Fibroblast of mammary gland (primary cell): ENCODE measurements at regions not wholly inside any gene's neighbourhood (a gene's known extent, or its start where the extent isn't known, plus 50 kb on each side); places are given as distances from the start of the nearest gene placed in this dataset.

ENCODE experiments used
- DNase-seq: peaks from one replicate; pipeline ENCODE4 v3.0.0-alpha.2; 2010; ENCODE audit warnings: low read depth
- H3K4me3 ChIP-seq: 2 replicates; pipeline ENCODE4 v1.5.1; 2011; ENCODE audit warnings: low read depth, mild to moderate bottlenecking, low read length, moderate library complexity; ENCODE audit not compliant: control insufficient read depth
- CTCF ChIP-seq: conservative IDR thresholded peaks from 2 replicates; pipeline ENCODE4 v1.5.1; 2011; ENCODE audit warnings: low read depth, low read length, inconsistent platforms; ENCODE audit not compliant: control insufficient read depth, insufficient read depth

- no peak overlapping the region for H3K4me3 ChIP-seq
- no peak for TF ChIP-seq CTCF
- no peak for DNase-seq
Observed at GRCh38 chr5:89262030-89262429, 379.0 kb upstream of the MEF2C start.

GRCh38 chr5:89260254-89260653 is 377.3 kb upstream of the MEF2C start:
- no peak overlapping the region for H3K4me3 ChIP-seq
- TF ChIP-seq CTCF, result peak; percentile 11
- DNase-seq, result peak; percentile 42

- no peak for TF ChIP-seq CTCF
- H3K4me3 ChIP-seq, result no peak overlapping the region
- DNase-seq, result peak; percentile 87
Observed at GRCh38 chr5:89255845-89256463, 373.0 kb upstream of the MEF2C start.

GRCh38 chr5:89253666-89254352 is 370.8 kb upstream of the MEF2C start:
- no peak for TF ChIP-seq CTCF
- no peak overlapping the region for H3K4me3 ChIP-seq
- DNase-seq, result peak; percentile 32

GRCh38 chr5:89246864-89247263 is 363.9 kb upstream of the MEF2C start:
- TF ChIP-seq CTCF, result no peak
- DNase-seq, result no peak

GRCh38 chr5:89246252-89246651 is 363.3 kb upstream of the MEF2C start:
- DNase-seq, result peak; percentile 26
- no peak for TF ChIP-seq CTCF

More at GRCh38 chr5:89246864-89247263, 363.9 kb upstream of the MEF2C start:
- H3K4me3 ChIP-seq, result no peak overlapping the region

GRCh38 chr5:89243611-89244010 is 360.6 kb upstream of the MEF2C start:
- no peak for TF ChIP-seq CTCF
- no peak overlapping the region for H3K4me3 ChIP-seq
- no peak for DNase-seq

More at GRCh38 chr5:89246252-89246651, 363.3 kb upstream of the MEF2C start:
- H3K4me3 ChIP-seq, result no peak overlapping the region
